ENCODE measurements at regions not wholly inside any gene's neighbourhood (a gene's known extent, or its start where the extent isn't known, plus 50 kb on each side); places are given as distances from the start of the nearest gene placed in this dataset.

DNA sequence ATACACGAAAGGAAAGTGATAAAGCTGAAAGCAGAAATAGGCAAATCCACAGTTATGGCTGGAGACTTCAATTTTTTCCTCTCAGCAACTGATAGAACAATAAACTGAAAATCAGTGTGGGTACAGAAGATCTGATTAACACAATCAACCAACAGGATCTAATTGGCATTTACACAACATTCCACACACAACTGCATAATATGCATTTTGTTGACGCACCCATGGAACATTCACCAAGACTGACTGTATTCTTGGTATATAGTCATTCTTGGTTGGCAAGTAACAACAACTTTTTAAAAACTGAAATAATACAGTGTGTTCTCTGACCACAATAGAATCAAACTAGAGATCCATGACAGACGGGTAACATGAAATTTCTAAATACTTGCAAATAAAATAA is 218.7 kb upstream of the S1PR3 start:
- Histone ChIP-seq H3K4me1 (ENCODE audit: control insufficient read depth in 1 of 2, insufficient read depth in 2 of 2, low read length in 2 of 2) (peaks cover 4 to 9% of the 10 kb centered on the region in 2 donors), H3K27me3 (ENCODE audit: low read depth, low read length) (no peaks in the 10 kb centered on the region), H3K4me3 (ENCODE audit: low read depth in 1 of 2, low read length in 2 of 2) (no peak overlapping the region), H3K27ac (ENCODE audit: low read length) (no peak overlapping the region), H3K36me3 (ENCODE audit: control insufficient read depth in 1 of 2, insufficient read depth in 2 of 2, low read length in 2 of 2) (no peaks in the 10 kb centered on the region), H3K9me3 (ENCODE audit: control insufficient read depth in 1 of 2, low read length in 2 of 2) (no peaks in the 10 kb centered on the region)

DNA sequence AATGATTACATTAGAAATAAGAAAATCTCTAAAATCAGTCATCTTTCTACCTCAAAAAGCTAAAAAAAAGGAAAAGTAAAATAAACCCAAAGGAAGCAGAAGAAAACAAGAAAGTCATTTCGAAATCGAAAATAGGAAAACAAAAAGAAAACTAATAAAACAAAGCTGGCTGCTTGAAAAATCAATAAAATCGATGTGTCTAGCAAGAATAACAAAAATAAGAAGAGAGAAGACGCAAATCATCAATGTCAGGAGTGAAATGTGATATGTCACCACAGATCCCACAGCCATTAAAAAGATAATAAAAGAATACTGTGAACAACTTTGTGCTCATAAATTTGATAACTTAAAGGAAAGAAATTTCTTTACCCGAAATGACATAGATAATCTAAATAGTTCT is 218.1 kb upstream of the S1PR3 start:
- Histone ChIP-seq H3K27ac (ENCODE audit: low read length) (no peak overlapping the region), H3K36me3 (ENCODE audit: control insufficient read depth in 1 of 2, insufficient read depth in 2 of 2, low read length in 2 of 2) (no peaks in the 10 kb centered on the region), H3K4me1 (ENCODE audit: control insufficient read depth in 1 of 2, insufficient read depth in 2 of 2, low read length in 2 of 2) (peaks cover 4 to 9% of the 10 kb centered on the region in 2 donors), H3K4me3 (ENCODE audit: low read depth in 1 of 2, low read length in 2 of 2) (no peak overlapping the region), H3K27me3 (ENCODE audit: low read depth, low read length) (no peaks in the 10 kb centered on the region), H3K9me3 (ENCODE audit: control insufficient read depth in 1 of 2, low read length in 2 of 2) (no peaks in the 10 kb centered on the region)

DNA sequence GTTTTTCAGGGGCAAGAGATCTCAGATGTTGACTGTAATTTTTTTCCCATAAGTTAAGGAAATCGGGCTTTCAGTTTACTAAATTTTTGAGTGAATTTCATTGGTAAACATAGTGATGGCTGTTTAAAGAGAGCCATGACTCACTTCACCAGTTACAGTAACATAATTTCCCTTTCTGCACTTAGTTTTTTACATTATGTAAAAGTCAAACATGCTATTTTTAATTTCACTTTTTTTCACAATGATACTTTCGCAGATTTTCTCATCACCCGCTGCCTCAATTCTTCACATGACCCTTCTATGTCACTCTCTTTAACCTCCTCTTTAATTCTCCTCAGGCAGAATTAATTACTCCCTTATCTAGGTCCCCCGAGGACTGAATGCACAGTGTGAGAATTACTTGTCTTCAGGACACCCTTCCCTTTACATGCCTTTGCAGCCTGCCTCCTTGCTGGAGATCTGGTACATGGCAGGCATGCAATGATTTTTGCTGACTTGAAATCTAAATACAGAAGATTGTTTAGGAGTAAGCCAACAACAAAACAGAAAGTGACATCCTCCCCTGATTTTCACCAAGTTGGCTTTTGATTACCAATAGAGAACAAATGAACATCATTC is 217.5 kb upstream of the S1PR3 start:
- no peak overlapping the region for H3K27ac ChIP-seq (ENCODE audit: low read length)
- no peaks in the 10 kb centered on the region for H3K9me3 ChIP-seq (ENCODE audit: control insufficient read depth in 1 of 2, low read length in 2 of 2)
- H3K4me1 ChIP-seq (ENCODE audit: control insufficient read depth in 1 of 2, insufficient read depth in 2 of 2, low read length in 2 of 2), result peaks cover 4 to 9% of the 10 kb centered on the region in 2 donors
- H3K36me3 ChIP-seq (ENCODE audit: control insufficient read depth in 1 of 2, insufficient read depth in 2 of 2, low read length in 2 of 2), result no peaks in the 10 kb centered on the region
- no peaks in the 10 kb centered on the region for H3K27me3 ChIP-seq (ENCODE audit: low read depth, low read length)
- no peak overlapping the region for H3K4me3 ChIP-seq (ENCODE audit: low read depth in 1 of 2, low read length in 2 of 2)

DNA sequence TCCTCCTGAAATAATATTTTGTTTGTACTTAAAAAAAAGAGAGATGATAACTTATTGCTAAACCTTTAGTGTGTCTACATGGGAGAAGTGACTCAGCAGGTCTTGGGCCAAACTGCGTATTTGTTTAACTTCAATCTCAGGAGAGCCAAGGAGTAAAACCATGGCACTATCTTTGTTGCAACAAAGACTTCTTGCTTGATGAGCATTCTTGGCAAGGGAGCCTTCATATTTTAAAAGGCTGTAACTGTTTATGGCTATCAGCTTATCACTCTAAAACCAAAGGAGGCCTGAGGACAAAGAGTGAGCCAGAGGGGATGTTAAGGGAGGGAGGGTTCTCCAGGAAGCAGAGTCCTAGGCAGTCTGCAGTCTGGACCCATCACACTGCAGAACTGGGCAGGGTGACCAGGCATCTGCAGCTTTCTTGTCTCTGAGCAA is 216.2 kb upstream of the S1PR3 start:
- H3K4me3 ChIP-seq (ENCODE audit: low read depth in 1 of 2, low read length in 2 of 2), result no peak overlapping the region
- H3K27me3 ChIP-seq (ENCODE audit: low read depth, low read length), result no peaks in the 10 kb centered on the region
- H3K4me1 ChIP-seq (ENCODE audit: control insufficient read depth in 1 of 2, insufficient read depth in 2 of 2, low read length in 2 of 2), result peaks cover 4 to 9% of the 10 kb centered on the region in 2 donors
- peak overlapping the region; percentile 28 for H3K27ac ChIP-seq (ENCODE audit: low read length)
- H3K36me3 ChIP-seq (ENCODE audit: control insufficient read depth in 1 of 2, insufficient read depth in 2 of 2, low read length in 2 of 2), result no peaks in the 10 kb centered on the region
- H3K9me3 ChIP-seq (ENCODE audit: control insufficient read depth in 1 of 2, low read length in 2 of 2), result no peaks in the 10 kb centered on the region

DNA sequence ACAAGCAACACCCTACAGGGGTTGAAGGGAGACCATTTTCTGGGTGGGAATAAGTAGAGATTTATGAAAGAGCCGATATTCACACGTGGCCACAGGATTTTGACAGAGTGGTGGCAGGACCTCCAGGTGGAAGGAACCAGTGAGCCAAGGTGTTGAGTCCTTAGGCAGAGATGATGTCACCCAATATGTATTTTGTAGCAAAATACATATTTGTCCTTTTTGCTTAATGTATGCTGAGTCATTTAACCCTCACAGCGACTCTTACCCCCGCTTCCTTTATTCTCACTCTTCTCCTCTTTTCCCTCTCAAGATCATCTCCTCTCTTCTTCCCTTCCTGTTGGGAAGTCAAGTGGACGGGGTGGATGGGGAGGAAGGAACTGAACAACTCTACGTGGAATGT is 215.7 kb upstream of the S1PR3 start:
- no peaks in the 10 kb centered on the region for H3K27me3 ChIP-seq (ENCODE audit: low read depth, low read length)
- H3K9me3 ChIP-seq (ENCODE audit: control insufficient read depth in 1 of 2, low read length in 2 of 2), result no peaks in the 10 kb centered on the region
- no peaks in the 10 kb centered on the region for H3K36me3 ChIP-seq (ENCODE audit: control insufficient read depth in 1 of 2, insufficient read depth in 2 of 2, low read length in 2 of 2)
- no peak overlapping the region for H3K27ac ChIP-seq (ENCODE audit: low read length)
- H3K4me1 ChIP-seq (ENCODE audit: control insufficient read depth in 1 of 2, insufficient read depth in 2 of 2, low read length in 2 of 2), result peaks cover 4 to 9% of the 10 kb centered on the region in 2 donors
- H3K4me3 ChIP-seq (ENCODE audit: low read depth in 1 of 2, low read length in 2 of 2), result no peak overlapping the region

DNA sequence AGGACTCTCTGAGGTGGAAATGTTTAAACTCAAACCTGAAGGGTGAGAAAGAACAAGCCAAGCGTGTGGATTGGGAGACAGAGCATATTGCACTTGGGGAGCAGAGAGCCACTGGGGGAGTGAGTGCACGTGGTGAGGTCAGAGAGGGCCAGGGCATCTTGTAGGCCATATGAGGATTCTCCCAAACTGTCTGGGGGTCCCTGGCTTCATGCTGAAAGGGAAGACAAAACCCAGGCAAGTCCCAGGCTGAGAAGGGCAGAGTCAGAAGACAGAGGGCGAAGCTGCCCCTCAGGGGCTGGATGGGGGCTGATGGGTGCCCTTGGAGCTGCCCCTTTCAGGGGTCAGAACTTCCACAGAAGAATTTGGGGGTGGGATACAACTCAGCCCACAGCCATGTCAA is 215.3 kb upstream of the S1PR3 start:
- H3K4me1 ChIP-seq (ENCODE audit: control insufficient read depth in 1 of 2, insufficient read depth in 2 of 2, low read length in 2 of 2), result peaks cover 4 to 9% of the 10 kb centered on the region in 2 donors
- no peaks in the 10 kb centered on the region for H3K27me3 ChIP-seq (ENCODE audit: low read depth, low read length)
- H3K36me3 ChIP-seq (ENCODE audit: control insufficient read depth in 1 of 2, insufficient read depth in 2 of 2, low read length in 2 of 2), result no peaks in the 10 kb centered on the region
- no peaks in the 10 kb centered on the region for H3K9me3 ChIP-seq (ENCODE audit: control insufficient read depth in 1 of 2, low read length in 2 of 2)
- H3K4me3 ChIP-seq (ENCODE audit: low read depth in 1 of 2, low read length in 2 of 2), result no peak overlapping the region
- no peak overlapping the region for H3K27ac ChIP-seq (ENCODE audit: low read length)

DNA sequence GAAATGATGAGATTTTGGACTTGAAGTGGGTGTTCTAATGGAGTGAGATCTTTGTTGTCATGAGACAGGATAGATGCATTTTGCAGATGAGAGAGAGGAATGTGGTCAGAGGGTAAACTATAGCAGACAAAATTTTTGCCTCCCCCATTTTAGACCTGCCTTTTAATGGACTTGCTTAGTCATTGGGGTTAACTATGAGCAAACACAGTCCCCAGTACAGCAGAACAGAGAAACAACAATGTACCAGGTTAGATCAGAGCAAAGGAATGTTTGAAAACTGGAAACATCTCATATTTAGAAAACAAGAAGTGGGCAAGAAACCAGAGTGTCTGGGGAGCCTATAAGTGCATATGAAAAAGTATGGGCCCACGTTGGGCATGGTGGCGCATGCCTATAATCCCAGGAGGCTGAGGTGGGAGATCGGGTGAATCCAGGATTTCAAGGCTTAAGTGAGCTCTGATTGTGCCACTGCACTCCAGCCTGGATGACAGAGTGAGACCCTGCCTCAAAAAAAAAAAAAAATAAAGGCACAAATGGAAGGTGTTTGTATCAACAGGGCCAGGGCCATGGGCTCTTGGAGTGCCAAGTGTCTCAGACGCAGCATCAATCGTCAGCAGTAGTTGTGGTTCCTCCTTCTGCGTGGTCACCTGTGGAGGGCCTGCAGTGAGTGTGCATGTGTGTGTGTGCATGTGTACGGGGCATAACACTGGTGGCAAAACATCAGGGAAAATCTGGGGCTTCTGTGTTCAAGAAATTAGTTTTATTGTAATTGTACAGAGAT is 214.4 kb upstream of the S1PR3 start:
- Histone ChIP-seq H3K27me3 (ENCODE audit: low read depth, low read length) (no peaks in the 10 kb centered on the region), H3K27ac (ENCODE audit: low read length) (no peak overlapping the region), H3K36me3 (ENCODE audit: control insufficient read depth in 1 of 2, insufficient read depth in 2 of 2, low read length in 2 of 2) (no peaks in the 10 kb centered on the region)

DNA sequence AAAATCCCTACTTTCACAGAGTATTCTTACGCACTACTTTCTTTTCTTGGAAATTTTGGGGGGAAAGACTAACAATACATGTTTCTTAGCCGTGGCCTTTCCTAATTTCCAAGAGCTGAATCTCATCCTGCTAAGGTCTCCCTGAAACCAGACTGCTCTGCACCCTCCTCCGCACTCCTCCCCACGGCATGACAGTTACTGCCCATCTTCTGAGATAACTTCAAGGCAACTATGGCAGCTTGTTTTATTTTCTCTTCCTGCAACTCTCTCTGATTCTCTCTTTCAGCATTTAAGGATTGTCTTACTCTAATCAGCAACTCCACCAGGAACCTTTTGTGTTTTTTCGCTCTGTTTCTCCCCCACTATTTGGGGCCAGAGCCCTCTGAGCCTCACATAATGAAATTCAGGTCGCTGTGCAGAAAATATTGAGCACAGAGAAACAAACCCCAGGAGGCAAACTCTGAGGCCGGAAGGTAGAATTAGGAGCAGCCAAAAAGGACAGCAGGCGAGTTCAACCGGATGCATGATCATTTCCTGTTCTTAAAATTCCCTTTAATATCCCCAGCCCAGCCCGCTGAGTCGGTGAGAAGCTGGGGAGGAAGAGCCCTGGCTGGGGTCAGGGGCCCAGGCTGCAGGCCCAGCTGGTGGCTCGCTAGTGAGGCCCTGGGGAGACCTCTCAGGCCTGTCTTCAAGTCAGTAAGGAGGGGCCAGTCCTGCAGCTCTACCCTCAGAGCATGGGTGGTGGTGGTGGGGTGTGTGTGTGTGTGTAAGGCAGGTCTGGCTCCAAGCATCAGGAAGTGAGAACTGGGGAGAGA is 213.6 kb upstream of the S1PR3 start:
- Histone ChIP-seq H3K9me3 (ENCODE audit: control insufficient read depth in 1 of 2, low read length in 2 of 2) (no peaks in the 10 kb centered on the region), H3K4me1 (ENCODE audit: control insufficient read depth in 1 of 2, insufficient read depth in 2 of 2, low read length in 2 of 2) (peaks cover 4 to 9% of the 10 kb centered on the region in 2 donors), H3K4me3 (ENCODE audit: low read depth in 1 of 2, low read length in 2 of 2) (no peak overlapping the region), H3K27ac (ENCODE audit: low read length) (no peak overlapping the region), H3K36me3 (ENCODE audit: control insufficient read depth in 1 of 2, insufficient read depth in 2 of 2, low read length in 2 of 2) (no peaks in the 10 kb centered on the region), H3K27me3 (ENCODE audit: low read depth, low read length) (no peaks in the 10 kb centered on the region)

More for the DNA sequence above, 214.4 kb upstream of the S1PR3 start:
- no peaks in the 10 kb centered on the region for H3K9me3 ChIP-seq (ENCODE audit: control insufficient read depth in 1 of 2, low read length in 2 of 2)
- H3K4me3 ChIP-seq (ENCODE audit: low read depth in 1 of 2, low read length in 2 of 2), result no peak overlapping the region
- H3K4me1 ChIP-seq (ENCODE audit: control insufficient read depth in 1 of 2, insufficient read depth in 2 of 2, low read length in 2 of 2), result peaks cover 4 to 9% of the 10 kb centered on the region in 2 donors

DNA sequence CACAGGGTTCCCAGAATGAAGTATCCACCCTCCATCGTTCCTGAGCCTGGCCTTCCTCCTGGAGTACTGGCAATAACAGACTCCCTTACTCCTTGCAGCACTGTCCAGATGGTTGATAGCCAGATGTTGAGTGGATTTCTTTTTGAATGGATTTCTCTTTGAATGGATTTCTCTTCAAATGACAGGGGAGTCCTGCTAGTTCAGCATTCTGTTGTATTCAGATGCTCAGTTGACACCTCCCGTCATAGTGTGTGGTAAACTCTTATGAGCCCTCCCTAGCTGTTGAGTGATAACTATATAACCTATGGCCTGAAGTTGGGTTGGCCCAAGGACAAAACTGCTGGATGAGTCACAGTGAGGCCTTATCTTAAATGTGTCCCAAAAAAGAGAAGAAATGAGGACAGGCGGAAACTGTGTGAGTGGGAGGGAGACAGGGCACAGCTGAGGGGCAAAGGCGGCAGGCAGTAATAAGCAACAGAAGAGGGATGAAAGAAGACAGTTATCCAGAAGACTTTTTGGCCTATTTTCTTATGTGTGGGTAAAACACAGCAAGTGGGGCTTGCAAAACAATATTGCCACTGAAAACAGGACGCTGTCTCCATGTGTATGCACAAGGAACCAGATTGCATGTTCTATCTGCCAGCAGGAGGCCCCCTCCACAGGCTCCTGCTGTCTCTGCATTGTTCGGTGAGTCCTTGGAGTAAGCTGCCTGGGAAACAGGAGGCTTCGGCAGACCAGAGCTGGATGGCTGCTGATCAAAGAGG is 209.5 kb upstream of the S1PR3 start:
- H3K36me3 ChIP-seq (ENCODE audit: control insufficient read depth in 1 of 2, insufficient read depth in 2 of 2, low read length in 2 of 2), result no peaks in the 10 kb centered on the region
- H3K9me3 ChIP-seq (ENCODE audit: control insufficient read depth in 1 of 2, low read length in 2 of 2), result no peaks in the 10 kb centered on the region
- no peak overlapping the region for H3K4me3 ChIP-seq (ENCODE audit: low read depth in 1 of 2, low read length in 2 of 2)
- H3K27me3 ChIP-seq (ENCODE audit: low read depth, low read length), result no peaks in the 10 kb centered on the region
- H3K27ac ChIP-seq (ENCODE audit: low read length), result no peak overlapping the region
- peaks cover 0 to 1% of the 10 kb centered on the region in 2 donors for H3K4me1 ChIP-seq (ENCODE audit: control insufficient read depth in 1 of 2, insufficient read depth in 2 of 2, low read length in 2 of 2)

DNA sequence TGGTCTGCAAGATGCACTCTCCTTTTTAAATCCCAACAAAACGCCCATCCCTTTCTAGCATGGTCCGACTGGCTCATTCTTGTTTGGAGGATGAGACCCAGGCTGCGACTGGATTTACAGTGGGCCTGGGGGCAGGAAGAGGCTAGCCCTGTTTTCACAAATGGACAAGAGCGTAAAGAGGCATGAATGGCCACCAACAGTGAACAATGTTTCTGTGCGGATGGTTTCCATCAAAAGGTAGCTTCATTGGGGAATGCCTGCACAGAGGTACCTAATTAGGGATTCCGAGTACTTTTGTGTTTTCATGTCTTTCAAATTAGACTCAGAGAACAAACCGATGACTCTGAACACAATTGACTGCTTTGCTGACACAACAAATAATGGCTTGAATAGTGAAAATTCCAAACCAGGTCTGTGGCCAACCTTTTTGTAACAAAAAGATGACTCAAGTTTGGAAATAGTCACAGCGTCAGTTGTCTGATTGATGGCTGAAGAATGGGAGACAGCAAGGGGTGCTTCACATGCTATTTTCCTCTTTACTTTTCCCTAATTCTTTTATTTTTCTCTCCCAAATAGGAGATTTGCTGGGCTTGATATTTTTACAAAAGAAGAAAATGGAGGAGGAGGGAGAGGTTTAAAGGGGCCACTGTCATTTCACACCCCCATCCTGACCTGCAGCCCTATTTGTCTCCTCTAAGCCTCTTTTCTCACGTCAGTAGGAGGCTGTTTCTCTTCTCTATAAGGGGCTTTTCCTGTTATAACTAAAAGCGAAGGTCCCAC is 208.1 kb upstream of the S1PR3 start:
- no peaks in the 10 kb centered on the region for H3K36me3 ChIP-seq (ENCODE audit: control insufficient read depth in 1 of 2, insufficient read depth in 2 of 2, low read length in 2 of 2)
- H3K27me3 ChIP-seq (ENCODE audit: low read depth, low read length), result no peaks in the 10 kb centered on the region
- H3K4me1 ChIP-seq (ENCODE audit: control insufficient read depth in 1 of 2, insufficient read depth in 2 of 2, low read length in 2 of 2), result no peaks in the 10 kb centered on the region
- no peak overlapping the region for H3K4me3 ChIP-seq (ENCODE audit: low read depth in 1 of 2, low read length in 2 of 2)
- no peaks in the 10 kb centered on the region for H3K9me3 ChIP-seq (ENCODE audit: control insufficient read depth in 1 of 2, low read length in 2 of 2)
- no peak overlapping the region for H3K27ac ChIP-seq (ENCODE audit: low read length)

All from muscle layer of duodenum (tissue), 2 donors.